ENCODE measurements at regions not wholly inside any gene's neighbourhood (a gene's known extent, or its start where the extent isn't known, plus 50 kb on each side); places are given as distances from the start of the nearest gene placed in this dataset.
"Not testable (repeated sequence)": the region's sequence is repeated elsewhere in the genome, so short reads cannot be mapped to it uniquely, and the experiment has no call there.

DNA sequence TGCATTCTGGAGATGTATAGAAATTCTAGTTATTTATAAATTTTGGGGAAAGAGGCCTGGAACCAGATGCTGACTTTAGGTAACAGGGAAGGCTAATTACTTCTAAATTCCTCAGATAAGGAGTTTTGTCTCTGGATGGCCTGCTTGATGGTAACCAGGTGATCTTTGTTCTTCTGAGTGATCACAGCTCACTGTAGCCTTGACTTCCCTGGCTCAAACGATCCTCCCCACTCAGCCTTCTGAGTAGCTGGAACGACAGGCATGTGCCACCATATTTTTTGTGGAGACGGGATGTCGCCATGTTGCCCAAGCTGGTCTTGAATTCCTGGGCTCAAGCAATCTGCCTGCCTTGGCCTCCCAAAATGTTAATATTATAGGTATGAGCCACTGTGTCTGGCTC lies 54.4 kb upstream of the MSH6 start:
- DNase-seq, result no peak

DNA sequence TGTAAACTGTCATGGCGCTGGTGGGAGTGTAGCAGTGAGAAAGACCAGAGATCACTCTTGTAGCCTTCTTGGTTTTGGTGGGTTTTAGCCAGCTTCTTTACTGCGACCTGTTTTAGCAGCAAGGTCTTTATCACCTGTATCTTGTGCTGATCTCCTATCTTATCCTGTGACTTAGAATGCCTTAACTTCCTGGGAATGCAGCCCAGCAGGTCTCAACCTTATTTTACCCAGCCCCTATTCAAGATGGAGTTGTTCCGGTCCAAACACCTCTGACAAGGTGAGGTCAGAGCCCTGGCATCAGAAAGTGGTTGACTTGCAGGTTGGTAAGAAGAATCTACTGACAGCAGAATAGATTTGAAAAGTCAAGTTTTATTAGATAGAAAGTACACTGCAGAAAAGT lies 55.0 kb upstream of the MSH6 start:
- no peak for DNase-seq

DNA sequence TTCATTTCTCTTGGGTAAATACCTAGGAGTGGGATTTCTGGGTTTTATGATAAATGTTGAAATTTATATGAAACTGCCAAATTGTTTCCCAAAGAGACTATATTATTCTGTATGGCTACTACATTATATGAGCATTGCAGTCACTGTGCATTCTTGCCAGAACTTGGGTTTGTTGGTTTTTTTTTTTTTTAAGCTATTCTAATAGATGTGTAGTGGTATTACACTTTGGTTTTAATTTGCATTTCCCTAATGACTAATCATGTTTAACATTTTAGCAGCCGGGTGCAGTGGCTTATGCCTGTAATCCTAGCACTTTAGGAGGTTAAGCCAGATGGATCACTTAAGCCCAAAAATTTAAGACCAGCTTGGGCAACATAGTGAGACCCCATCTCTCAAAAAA lies 56.0 kb upstream of the MSH6 start:
- DNase-seq, result not testable (repeated sequence)

DNA sequence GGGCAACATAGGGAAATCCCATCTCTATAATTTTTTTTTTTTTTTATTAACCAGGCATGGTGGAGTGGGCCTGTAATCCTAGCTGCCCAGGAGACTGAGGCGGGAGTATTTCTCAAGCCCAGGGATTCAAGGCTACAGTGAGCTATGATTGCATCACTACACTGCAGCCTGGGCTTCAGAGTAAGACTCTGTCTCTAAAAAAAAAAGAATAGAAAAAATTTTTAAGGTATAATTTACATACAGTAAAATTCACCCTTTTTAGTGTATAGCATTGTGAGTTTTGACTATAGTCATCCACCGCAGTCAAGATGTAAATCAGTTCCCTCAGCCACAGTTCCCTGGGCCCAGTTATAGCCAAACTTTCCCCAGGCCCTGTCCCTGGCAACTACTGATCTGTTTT lies 57.1 kb upstream of the MSH6 start:
- no peak for DNase-seq

DNA sequence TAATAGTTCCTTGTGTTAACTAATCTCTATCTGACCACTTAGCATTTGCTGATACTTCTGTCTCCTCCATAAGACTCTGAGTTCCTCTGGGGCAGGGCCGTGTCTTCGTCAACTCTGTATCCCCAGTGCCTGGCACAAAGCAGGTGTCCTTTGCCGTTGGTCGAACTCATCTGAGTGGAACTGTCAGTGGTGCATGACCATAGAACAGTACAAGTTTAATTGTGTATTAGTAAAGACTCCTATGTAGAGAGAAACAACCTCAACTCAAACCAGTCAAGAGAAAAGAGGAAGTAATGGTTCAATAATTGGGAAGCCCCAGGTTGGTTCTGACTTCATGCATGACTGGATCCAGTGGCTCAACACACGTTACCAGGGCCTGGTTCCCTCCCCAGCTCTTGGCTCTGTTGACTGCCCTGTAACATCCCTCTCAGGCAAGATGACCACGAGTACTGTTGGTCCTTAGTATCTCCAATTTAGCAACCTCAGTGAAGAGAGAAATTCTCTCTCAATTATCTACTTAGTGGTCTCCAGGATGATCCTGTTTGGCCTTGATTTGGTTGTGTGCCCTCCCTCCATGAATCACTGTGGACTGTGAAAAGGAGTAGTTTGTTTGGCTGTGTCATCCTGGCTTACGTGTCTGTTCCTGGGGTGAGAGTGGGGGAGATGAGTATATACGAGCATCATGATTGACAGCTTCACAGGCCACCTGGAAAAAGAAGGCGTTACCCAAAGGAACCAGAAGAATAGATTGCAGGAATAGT lies 58.5 kb upstream of the MSH6 start:
- no peak for DNase-seq

DNA sequence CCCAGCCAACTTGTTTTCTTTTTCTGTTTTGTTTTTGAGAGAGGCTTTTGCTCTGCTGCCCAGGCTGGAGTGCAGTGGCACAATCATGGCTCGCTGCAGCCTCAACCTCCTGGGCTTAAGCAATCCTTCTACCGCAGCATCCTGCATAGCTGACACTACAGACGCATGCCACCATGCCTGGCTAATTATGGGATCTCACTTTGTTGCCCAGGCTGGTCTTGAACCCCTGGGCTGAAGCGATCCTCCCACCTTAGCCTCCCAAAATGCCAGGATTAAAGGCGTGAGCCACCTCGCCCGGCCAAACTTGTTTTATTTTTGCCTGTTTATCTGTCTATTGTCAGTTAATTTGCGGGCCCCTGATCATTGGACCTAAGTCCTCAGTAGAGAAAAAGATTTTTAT lies 61.6 kb upstream of the MSH6 start:
- no peak for DNase-seq

DNA sequence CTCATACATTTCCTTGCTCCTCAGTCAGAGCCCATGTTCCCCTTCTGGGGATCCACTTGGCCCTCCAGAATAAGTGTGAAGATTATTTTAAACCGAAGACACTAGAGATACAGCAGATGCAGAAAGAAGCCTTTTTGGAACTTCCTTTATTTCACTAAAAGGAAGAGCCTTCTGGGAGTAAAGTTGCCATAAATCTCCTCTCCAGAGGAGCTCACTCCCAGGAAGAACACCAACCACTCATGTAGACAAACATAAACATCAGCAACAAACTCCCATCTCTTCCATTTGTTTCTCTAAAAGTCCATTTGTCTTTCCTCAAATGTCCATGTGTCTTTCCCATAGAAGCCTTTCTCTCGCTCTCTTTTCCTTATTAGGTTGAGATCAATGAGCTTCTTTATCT lies 62.4 kb upstream of the MSH6 start:
- DNase-seq, result no peak

DNA sequence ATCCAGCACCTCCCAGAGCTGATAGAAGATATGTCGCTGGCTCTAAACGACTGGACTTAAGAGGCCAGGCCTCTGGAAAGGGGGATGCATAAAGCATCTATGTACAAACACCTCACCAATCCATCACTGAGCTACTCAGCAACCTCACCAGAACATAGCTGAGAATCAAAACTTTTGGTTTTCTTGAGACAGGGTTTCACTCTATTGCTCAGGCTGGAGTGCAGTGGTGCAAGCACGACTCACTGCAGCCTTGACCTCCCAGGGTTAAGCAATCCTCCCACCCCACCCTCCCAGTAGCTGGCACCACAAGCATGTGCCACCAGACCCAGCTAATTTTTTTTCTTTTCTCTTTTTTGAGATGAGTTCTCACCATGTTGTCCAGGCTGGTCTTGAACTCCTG lies 62.9 kb upstream of the MSH6 start:
- DNase-seq, result no peak

DNA sequence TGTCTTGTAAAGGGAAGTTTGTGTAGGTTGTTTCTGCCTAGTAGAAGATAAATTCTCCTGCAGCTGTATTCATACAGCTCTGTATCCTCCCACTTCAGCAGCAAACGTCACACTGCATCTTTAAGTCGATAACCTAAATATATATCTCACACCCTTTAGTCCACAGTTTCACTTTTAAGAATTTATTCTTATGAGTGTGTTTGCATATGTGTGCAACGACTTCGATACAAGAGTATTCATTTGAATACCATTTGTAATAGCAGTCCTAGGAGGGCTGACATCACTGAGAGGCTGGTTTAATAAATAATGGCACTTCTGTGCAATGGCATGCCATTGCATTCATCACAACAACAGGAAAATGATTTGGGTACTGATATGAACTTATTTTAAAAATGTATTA lies 63.8 kb upstream of the MSH6 start:
- DNase-seq, result no peak

DNA sequence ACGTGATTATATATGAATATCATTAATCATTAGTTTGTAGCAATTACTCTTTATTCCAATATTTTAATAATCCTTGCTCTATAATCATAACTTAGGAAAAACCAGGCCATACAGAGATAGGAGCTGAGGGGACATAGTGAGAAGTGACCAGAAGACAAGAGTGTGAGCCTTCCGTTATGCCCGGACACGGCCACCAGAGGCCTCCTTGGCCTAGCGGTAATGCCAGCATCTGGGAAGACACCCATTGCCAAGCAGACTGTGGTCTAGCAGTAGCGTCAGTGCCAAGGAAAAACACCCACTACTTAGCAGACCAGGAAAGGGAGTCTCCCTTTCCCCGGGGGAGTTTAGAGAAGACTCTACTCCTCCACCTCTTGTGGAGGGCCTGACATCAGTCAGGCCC lies 66.6 kb upstream of the MSH6 start:
- not testable (repeated sequence) for DNase-seq

DNA sequence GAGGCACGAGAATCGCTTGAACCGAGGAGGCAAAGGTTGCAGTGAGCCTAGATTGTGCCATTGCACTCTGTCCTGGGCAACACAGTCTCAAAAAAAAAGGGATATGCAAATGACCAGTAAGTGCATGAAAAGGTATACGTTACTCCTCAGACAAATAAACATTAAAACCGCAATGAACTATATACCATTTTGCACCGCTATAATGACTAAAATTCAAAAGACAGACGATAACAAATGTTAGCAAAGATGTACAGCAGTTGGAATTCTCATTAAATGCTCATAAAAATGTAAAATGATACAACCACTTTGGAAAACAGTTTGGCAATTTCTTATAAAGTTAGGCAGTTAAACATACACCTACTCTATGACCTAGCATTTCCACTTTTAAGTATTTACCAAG lies 67.4 kb upstream of the MSH6 start:
- DNase-seq, result no peak

DNA sequence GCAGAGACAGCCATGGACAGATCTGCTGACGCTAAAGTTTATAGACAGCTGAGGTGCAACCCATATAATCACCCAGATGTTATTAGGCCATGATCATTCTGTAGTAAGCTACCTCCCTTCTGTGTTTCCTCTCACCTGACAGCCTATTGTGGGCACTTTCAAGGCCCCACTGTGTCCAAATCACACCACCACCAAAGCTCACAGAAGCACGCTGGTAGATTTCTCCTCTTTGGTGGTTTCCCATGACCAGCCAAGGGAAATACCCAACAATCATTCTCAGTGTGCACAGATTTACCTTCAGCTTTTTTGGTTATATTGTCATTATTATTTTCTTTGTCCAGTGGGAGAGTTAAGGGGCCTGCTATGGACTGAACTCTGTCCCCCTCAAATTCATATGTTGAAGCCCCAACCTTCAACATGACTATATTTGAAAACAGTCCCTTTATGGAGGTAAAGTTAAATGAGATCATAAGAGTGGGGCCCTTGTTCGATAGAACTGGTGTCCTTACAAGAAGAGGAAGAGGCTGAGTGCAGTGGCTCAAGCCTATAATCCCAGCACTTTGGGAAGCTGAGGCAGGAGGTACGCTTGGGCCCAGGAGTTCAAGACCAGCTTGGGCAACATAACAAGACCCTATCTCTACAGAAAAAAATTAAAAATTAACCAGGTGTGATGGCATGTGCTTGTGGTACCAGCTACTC lies 74.0 kb upstream of the MSH6 start:
- DNase-seq, result no peak

DNA sequence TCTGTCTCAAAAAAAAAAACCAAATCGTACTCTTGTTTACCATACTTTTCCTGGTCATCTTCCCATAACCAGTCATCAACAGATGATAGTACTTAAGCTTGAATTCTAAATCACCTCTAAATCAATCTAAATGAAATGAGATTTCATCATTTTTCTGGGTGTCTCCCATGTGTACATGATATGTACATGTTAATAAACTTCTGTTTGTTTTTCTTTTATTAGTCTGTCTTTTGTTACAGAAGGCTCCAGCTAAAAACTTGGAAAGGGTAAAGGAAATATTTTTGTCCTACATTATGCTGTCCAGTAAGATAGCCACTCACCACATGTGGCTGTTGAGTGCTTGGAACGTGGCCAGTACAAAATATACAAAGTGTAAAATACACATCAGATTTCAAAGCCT lies 78.7 kb upstream of the MSH6 start:
- DNase-seq, result no peak

DNA sequence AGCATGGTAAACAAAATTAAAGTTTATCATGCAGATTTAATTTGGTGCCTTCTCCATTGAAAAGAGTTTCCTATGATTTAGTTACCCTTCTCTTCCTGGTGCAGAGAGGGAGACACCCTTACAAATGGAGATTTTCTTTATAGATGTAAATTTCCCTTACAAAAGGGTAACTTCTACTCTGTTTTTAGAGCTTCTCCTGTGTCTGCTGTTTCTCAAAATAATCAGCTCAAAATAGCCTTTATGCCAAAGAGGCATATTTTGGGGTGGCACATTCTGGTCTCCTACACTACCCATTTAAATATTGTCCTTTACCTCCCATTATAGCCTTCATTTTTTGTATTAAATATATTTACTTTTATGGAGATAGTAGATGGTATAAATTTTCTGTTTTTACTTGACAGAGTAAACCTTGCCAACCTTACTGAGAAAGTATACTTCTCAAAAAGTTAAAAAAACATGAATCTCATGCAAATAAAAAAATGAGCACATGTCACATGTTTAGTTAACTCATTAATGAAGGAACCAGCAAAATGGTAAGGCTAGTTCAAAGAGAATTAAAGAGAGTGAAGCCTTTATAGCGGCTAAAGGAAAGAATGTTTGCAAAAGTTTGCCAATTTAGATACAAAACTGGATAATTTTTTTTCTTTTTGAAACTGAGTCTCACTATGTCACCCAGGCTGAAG lies 83.3 kb upstream of the MSH6 start:
- DNase-seq, result no peak

DNA sequence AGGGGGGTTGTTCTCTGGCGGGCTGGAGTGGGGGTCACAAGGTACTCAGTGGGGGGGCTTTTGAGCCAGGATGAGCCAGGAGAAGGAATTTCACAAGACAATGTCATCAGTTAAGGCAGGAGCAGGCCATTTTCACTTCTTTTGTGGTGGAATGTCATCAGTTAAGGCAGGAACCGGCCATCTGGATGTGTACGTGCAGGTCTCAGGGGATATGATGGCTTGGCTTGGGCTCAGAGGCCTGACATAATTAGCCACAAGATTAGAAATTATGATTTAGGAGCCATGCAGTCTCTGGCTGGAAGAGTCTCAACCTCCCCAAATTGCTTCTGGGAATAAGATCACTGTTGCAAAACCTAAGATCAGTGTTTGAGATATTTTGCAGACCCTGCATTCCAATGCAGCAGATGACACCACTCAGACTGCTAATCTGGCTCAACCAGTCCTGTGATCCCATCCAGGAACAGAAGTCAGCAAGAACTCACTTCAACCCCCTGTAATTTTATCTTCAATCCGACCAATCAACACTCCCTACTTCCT lies 84.4 kb upstream of the MSH6 start:
- not testable (repeated sequence) for DNase-seq

DNA sequence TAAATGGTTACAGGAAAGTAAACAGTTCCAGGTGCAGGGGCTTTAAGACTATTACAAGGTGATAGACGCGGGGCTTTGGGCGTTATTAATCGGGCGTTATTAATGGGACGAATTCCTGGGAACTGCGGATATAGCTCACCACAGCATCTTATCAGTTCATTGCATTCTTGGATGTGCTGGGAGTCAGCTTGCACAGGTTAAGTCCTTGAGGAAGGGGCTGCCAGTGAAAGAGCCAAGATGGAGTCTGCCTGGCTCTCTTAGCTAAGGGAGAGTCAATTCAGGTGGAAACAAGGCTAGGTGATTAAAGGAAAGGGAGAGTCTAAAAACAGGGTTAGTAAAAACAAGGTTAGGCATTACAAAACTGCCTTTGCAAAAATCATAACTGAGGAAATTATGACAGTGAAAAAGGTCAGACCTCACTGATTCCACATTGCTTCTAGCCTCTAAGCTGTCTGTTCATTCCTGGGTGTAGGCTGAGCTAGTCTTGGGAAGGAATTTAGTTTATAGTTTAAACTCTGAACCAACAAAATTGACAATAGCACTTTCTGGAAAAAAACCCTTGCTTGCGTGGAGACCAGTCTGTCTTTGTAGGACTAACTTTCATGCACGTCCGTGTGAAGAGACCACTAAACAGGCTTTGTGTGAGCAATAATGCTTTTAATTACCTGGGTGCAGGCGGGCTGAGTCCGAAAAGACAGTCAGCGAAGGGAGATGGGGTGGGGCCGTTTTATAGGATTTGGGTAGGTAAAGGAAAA lies 85.1 kb upstream of the MSH6 start:
- DNase-seq, result not testable (repeated sequence)

DNA sequence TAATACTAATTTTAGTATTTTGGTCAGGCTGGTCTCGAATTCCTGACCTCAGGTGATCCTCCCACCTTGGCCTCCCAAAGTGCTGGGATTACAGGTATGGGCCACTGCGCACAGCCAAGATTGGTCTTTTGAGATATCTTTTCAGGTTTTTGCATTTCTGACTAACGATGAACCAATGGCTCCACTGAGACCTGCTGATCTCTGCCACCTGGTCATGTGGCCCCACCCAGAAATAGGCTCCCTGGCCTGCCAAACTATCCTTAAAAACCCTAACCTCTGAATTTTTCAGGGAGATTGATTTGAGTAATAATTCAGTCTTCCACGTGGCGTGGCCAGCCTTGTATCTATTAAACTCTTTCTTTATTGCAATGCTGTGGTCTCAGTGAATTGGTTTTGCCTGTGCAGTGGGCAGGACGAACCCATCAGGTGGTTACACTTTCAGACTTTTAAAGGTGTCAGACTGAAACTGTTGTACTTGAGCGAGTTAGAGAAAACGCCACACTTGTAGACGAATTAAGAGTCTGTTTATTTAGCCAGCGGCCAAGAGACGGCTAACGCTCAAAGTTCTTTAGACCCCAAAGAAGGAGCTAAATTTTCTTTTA lies 85.8 kb upstream of the MSH6 start:
- DNase-seq, result no peak

DNA sequence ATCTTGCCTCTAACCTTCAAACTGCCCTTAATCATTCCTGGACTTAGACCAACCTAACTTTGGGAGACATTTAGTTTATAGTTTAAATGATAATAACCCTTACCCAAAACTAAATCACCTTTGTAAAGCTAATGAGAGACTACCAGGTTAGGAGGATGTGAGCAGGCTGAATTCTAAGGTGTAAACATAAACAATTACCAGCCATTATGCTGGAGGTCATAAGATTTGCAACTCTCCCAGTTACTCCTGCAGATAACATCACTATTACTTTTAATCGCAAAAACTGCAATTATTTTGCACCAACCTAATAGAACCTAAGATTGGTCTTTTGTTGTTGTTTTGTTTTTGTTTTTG lies 86.5 kb upstream of the MSH6 start:
- DNase-seq, result no peak

DNA sequence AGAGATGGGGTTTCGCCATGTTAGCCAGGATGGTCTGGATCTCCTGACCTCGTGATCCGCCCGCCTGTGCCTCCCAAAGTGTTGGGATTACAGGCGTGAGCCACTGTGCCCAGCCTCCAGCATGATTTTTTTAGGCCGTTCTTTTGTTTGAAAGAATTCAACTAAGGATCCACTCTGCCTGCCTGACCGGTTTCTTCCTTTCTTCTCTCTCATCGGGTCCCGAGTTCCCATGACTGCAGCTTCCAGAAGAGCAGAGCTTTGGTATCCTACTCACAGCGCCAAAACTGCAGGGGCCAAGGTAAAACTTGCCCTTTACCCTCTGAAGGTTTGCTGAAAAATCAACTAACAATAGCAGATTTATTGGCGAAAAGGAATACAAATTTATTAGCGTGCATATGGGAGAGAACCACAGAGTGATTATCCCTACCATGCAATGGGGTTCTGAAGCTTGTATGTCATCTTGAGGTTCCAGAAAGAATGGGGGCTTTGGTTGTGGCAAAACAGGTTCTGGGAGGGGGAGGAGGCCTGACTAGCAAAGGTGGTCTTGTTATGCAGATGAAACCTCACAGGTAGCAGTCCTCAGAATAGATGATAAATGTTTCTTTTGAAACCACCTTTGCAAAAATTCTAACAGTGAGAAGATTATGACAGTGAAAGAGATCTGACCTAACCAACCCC lies 87.0 kb upstream of the MSH6 start:
- no peak for DNase-seq

DNA sequence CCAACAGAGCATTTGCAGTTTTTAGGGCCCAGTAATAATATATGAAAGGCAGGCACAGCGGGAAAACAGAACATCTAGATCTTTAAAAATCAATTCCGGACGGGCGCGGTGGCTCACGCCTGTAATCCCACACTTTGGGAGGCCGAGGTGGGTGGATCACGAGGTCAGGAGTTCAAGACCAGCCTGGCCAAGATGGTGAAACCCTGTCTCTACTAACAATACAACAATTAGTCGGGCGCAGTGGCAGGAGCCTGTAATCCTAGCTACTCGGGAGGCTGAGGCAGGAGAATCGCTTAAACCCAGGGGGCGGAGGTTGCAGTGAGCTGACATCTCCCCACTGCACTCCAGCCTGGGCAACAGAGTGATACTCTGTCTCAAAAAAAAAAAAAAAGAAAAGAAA lies 88.5 kb upstream of the MSH6 start:
- DNase-seq, result not testable (repeated sequence)

DNA sequence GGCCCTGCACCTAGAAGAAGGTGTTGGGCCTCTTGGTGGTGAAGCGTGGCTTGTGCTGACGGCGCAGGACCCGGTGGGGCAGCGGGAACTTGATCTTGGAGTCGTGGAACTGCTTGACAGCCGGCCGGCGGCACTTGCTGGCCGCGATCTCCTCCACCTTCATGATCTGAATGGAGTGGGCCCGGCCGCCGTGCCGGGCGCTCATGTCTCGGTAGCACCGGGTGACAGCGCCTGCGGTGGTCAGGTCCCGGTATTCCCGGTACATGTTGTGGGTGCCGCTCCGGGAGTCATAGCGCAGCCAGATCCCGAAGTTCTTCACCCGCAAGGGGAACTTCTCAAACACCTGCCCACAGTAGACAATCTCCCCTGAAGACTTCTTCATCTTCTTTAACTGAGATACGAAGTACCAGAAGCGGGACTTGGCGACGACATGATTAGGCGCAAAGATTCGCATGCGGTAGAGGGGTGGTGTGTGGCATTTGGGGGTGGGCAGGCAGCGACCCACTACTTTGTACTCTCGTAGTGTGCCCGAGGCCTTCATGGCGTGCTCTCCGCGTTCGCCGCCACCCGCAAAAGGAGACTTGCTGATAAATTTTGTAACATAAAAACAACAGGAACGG lies 92.1 kb upstream of the MSH6 start:
- not testable (repeated sequence) for DNase-seq

DNA sequence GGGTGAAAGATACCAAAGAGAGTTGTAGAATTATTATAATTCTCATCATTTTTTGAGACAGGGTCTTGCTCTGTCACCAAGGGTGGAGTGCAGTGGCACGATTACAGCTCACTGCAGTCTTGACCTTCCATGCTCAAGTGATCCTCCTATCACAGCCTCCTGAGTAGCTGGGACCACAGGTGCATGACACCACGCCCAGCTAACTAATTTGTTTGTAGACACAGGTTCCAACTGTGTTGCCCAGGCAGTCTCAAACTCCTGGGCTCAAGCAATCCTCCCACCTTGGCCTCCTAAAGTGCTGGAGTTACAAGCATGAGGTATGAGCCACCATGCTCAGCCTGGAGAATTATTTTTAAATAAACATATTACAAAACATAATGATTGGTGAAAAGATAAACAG lies 92.8 kb upstream of the MSH6 start:
- no peak for DNase-seq
